MG63 (cell line): ENCODE measurements at regions not wholly inside any gene's neighbourhood (a gene's known extent, or its start where the extent isn't known, plus 50 kb on each side); places are given as distances from the start of the nearest gene placed in this dataset.
"Not testable (repeated sequence)": the region's sequence is repeated elsewhere in the genome, so short reads cannot be mapped to it uniquely, and the experiment has no call there.

ENCODE experiments used
- DNase-seq: peaks from one replicate; pipeline ENCODE4 v3.0.0-alpha.2; 2020
- H3K27me3 ChIP-seq: fragments of 250-450 bp; sonication (Bioruptor Pico); 2 replicates; pipeline ENCODE4 v1.5.1; 2020; ENCODE audit warnings: mild to moderate bottlenecking, moderate library complexity
- H3K36me3 ChIP-seq: fragments of 250-450 bp; sonication (Bioruptor Pico); 2 replicates; pipeline ENCODE4 v1.5.1; 2020; ENCODE audit warnings: mild to moderate bottlenecking, moderate library complexity
- H3K4me3 ChIP-seq: fragments of 250-450 bp; sonication (Bioruptor Pico); 2 replicates; pipeline ENCODE4 v1.5.1; 2020; ENCODE audit warnings: mild to moderate bottlenecking, moderate library complexity
- H3K9me3 ChIP-seq: fragments of 250-450 bp; sonication (Bioruptor Pico); 2 replicates; pipeline ENCODE4 v1.5.1; 2020; ENCODE audit warnings: mild to moderate bottlenecking, moderate library complexity

GRCh38 chr21:35450830-35451229, 401.7 kb upstream of the RUNX1 start:
- no peak for DNase-seq
- H3K4me3 ChIP-seq: no peak overlapping the region
- no peaks in the 10 kb centered on the region for H3K9me3 ChIP-seq
- H3K36me3 ChIP-seq: no peaks in the 10 kb centered on the region
- H3K27me3 ChIP-seq: no peaks in the 10 kb centered on the region

GRCh38 chr21:35449846-35450245, 400.7 kb upstream of the RUNX1 start:
- H3K36me3 ChIP-seq: no peaks in the 10 kb centered on the region
- H3K27me3 ChIP-seq: no peaks in the 10 kb centered on the region
- no peak overlapping the region for H3K4me3 ChIP-seq
- H3K9me3 ChIP-seq: no peaks in the 10 kb centered on the region
- DNase-seq: no peak

- no peaks in the 10 kb centered on the region for H3K9me3 ChIP-seq
- DNase-seq: no peak
Measured at GRCh38 chr21:35448876-35449599, 399.9 kb upstream of the RUNX1 start.

GRCh38 chr21:35444391-35444790, 395.3 kb upstream of the RUNX1 start:
- Histone ChIP-seq H3K36me3 (no peaks in the 10 kb centered on the region), H3K9me3 (no peaks in the 10 kb centered on the region), H3K27me3 (no peaks in the 10 kb centered on the region), H3K4me3 (no peak overlapping the region)
- no peak for DNase-seq

More at GRCh38 chr21:35448876-35449599, 399.9 kb upstream of the RUNX1 start:
- Histone ChIP-seq H3K36me3 (no peaks in the 10 kb centered on the region), H3K4me3 (no peak overlapping the region), H3K27me3 (no peaks in the 10 kb centered on the region)

- DNase-seq: no peak
- H3K9me3 ChIP-seq: no peaks in the 10 kb centered on the region
- H3K36me3 ChIP-seq: no peaks in the 10 kb centered on the region
- peaks cover 5% of the 10 kb centered on the region; the same call in 1 of the 2 replicates for H3K27me3 ChIP-seq
- no peak overlapping the region for H3K4me3 ChIP-seq
Measured at GRCh38 chr21:35441868-35442582, 392.9 kb upstream of the RUNX1 start.

- H3K4me3 ChIP-seq: no peak overlapping the region
- DNase-seq: no peak
- no peaks in the 10 kb centered on the region for H3K36me3 ChIP-seq
- no peaks in the 10 kb centered on the region for H3K9me3 ChIP-seq
- peaks cover 8% of the 10 kb centered on the region; the same call in 1 of the 2 replicates for H3K27me3 ChIP-seq
Measured at GRCh38 chr21:35438643-35439404, 389.7 kb upstream of the RUNX1 start.

- Histone ChIP-seq H3K4me3 (no peak overlapping the region), H3K27me3 (peaks cover 8% of the 10 kb centered on the region; the same call in 1 of the 2 replicates), H3K9me3 (no peaks in the 10 kb centered on the region), H3K36me3 (no peaks in the 10 kb centered on the region)
- no peak for DNase-seq
Measured at GRCh38 chr21:35437941-35438340, 388.8 kb upstream of the RUNX1 start.

GRCh38 chr21:35436899-35437298, 387.8 kb upstream of the RUNX1 start:
- no peak for DNase-seq
- no peak overlapping the region for H3K4me3 ChIP-seq
- H3K9me3 ChIP-seq: no peaks in the 10 kb centered on the region
- H3K36me3 ChIP-seq: no peaks in the 10 kb centered on the region
- peaks cover 8% of the 10 kb centered on the region; the same call in 1 of the 2 replicates for H3K27me3 ChIP-seq

GRCh38 chr21:35432601-35433000, 383.5 kb upstream of the RUNX1 start:
- DNase-seq, H3K36me3 ChIP-seq, H3K9me3 ChIP-seq, H3K4me3 ChIP-seq, H3K27me3 ChIP-seq: not testable (repeated sequence)

GRCh38 chr21:35430260-35430659, 381.2 kb upstream of the RUNX1 start:
- no peak overlapping the region for H3K4me3 ChIP-seq
- H3K27me3 ChIP-seq: no peaks in the 10 kb centered on the region
- DNase-seq: no peak
- no peaks in the 10 kb centered on the region for H3K36me3 ChIP-seq
- H3K9me3 ChIP-seq: no peaks in the 10 kb centered on the region

- DNase-seq: no peak
- no peaks in the 10 kb centered on the region for H3K27me3 ChIP-seq
- no peaks in the 10 kb centered on the region for H3K36me3 ChIP-seq
- H3K9me3 ChIP-seq: no peaks in the 10 kb centered on the region
- no peak overlapping the region for H3K4me3 ChIP-seq
Measured at GRCh38 chr21:35428937-35429336, 379.8 kb upstream of the RUNX1 start.

GRCh38 chr21:35428489-35428888, 379.4 kb upstream of the RUNX1 start:
- no peak for DNase-seq
- H3K36me3 ChIP-seq: no peaks in the 10 kb centered on the region
- H3K4me3 ChIP-seq: no peak overlapping the region
- H3K9me3 ChIP-seq: no peaks in the 10 kb centered on the region
- no peaks in the 10 kb centered on the region for H3K27me3 ChIP-seq

- Histone ChIP-seq H3K36me3 (no peaks in the 10 kb centered on the region), H3K9me3 (no peaks in the 10 kb centered on the region), H3K4me3 (no peak overlapping the region), H3K27me3 (no peaks in the 10 kb centered on the region)
- DNase-seq: no peak
Measured at GRCh38 chr21:35428001-35428320, 378.9 kb upstream of the RUNX1 start.

GRCh38 chr21:35427320-35428000, 378.4 kb upstream of the RUNX1 start:
- H3K36me3 ChIP-seq: no peaks in the 10 kb centered on the region
- no peaks in the 10 kb centered on the region for H3K9me3 ChIP-seq
- no peak overlapping the region for H3K4me3 ChIP-seq
- DNase-seq: no peak
- no peaks in the 10 kb centered on the region for H3K27me3 ChIP-seq

- Histone ChIP-seq H3K27me3 (no peaks in the 10 kb centered on the region), H3K9me3 (no peaks in the 10 kb centered on the region), H3K4me3 (no peak overlapping the region), H3K36me3 (no peaks in the 10 kb centered on the region)
- DNase-seq: no peak
Measured at GRCh38 chr21:35426897-35427296, 377.8 kb upstream of the RUNX1 start.

GRCh38 chr21:35426469-35426868, 377.4 kb upstream of the RUNX1 start:
- no peaks in the 10 kb centered on the region for H3K9me3 ChIP-seq
- DNase-seq: no peak
- no peaks in the 10 kb centered on the region for H3K27me3 ChIP-seq
- no peak overlapping the region for H3K4me3 ChIP-seq
- H3K36me3 ChIP-seq: no peaks in the 10 kb centered on the region

- Histone ChIP-seq H3K36me3 (no peaks in the 10 kb centered on the region), H3K4me3 (no peak overlapping the region), H3K9me3 (no peaks in the 10 kb centered on the region), H3K27me3 (no peaks in the 10 kb centered on the region)
- no peak for DNase-seq
Measured at GRCh38 chr21:35424122-35424521, 375.0 kb upstream of the RUNX1 start.
